Activated CD8-positive, alpha-beta T cell treated with anti-CD3 and anti-CD28 coated beads for 36 hours (primary cell): ENCODE measurements at regions not wholly inside any gene's neighbourhood (a gene's known extent, or its start where the extent isn't known, plus 50 kb on each side); places are given as distances from the start of the nearest gene placed in this dataset.

Experiments used
- ATAC-seq: fragments of 200-7000 bp; cut with Tn5 transposase; one replicate; pipeline ENCODE4 v1.10.0; 2021; ENCODE audit warnings: mild to moderate bottlenecking, moderate library complexity
- CTCF ChIA-PET: fragments of 350-600 bp; sonication (Branson Sonifier 250); formaldehyde crosslinking; loops from one replicate; lab custom pipeline; 2021; ENCODE audit warnings: antibody characterized with exemption; lab: Charles Lee
- POLR2A ChIA-PET: fragments of 350-600 bp; sonication (Branson Sonifier 250); formaldehyde crosslinking; loops from one replicate; lab custom pipeline; 2021; ENCODE audit warnings: antibody characterized with exemption; lab: Charles Lee
- DNase-seq: peaks from one replicate; pipeline ENCODE4 v3.0.0-alpha.2; 2020
- H3K27ac Mint-ChIP-seq: one replicate; pipeline ENCODE4 v1.8.0; 2021; ENCODE audit warnings: mild to moderate bottlenecking, mixed read lengths
- H3K27me3 Mint-ChIP-seq: one replicate; pipeline ENCODE4 v1.8.0; 2021; ENCODE audit warnings: mixed read lengths
- H3K36me3 Mint-ChIP-seq: one replicate; pipeline ENCODE4 v1.8.0; 2021; ENCODE audit warnings: low read depth, mixed read lengths
- H3K4me1 Mint-ChIP-seq: one replicate; pipeline ENCODE4 v1.8.0; 2021; ENCODE audit warnings: low read depth, mixed read lengths
- H3K4me3 Mint-ChIP-seq: one replicate; pipeline ENCODE4 v1.8.0; 2021; ENCODE audit warnings: mild to moderate bottlenecking, moderate library complexity, mixed read lengths
- H3K9me3 Mint-ChIP-seq: one replicate; pipeline ENCODE4 v1.8.0; 2021; ENCODE audit warnings: mixed read lengths
- intact Hi-C: fragments of 100-400 bp; cut with micrococcal nuclease; formaldehyde crosslinking; loops from one replicate; pipeline ENCODE4 v1.10.0; 2022
- TF ChIP-seq, protein P1 (sequence below): fragments of 200-600 bp; IDR thresholded peaks from one replicate; pipeline ENCODE4 v1.8.0; 2022; ENCODE audit warnings: antibody characterized with exemption, mild to moderate bottlenecking

DNA sequence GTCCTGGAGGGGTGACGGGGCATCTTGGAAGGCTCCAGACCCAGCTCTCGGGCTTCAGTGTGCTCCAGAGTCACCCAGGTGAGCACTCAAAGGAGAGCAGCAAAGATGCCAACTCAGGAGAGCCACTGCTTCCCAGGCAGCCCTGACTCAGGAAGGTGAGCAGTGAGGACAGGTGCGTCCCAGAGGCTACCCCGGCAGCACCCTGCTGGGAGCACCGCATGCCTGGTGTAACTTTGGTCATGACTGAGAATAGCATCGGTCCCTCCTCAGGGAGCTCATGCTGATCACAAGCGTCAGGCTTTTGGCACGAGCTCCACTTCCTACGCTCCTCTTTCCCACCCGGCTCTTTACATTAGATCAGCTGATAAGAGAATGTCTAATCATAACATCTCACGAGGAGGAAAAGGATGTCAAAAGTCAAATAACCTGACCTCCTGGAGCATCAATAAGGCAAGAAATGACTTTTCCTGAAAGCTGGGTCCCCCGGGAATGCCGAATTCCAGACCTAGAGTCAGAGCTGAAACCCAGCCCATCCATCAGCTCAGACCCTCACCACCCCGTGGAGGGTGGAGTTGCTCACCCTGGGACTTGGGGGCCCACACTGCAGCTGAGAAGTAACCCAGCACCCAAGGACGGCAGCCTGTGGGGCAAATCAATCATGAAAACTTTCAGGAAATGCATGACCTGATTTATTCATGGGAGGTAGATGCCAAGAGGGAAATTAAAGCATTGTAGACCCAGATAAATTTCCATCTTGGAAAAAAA, 248.8 kb downstream of the ACKR3 start:
- Mint-ChIP-seq H3K27ac (no peak overlapping the region), H3K36me3 (no peaks in the 10 kb centered on the region), H3K4me3 (no peak overlapping the region), H3K4me1 (no peaks in the 10 kb centered on the region), H3K9me3 (peaks cover 3% of the 10 kb centered on the region), H3K27me3 (peaks cover 1% of the 10 kb centered on the region)
- TF ChIP-seq, protein P1, sequence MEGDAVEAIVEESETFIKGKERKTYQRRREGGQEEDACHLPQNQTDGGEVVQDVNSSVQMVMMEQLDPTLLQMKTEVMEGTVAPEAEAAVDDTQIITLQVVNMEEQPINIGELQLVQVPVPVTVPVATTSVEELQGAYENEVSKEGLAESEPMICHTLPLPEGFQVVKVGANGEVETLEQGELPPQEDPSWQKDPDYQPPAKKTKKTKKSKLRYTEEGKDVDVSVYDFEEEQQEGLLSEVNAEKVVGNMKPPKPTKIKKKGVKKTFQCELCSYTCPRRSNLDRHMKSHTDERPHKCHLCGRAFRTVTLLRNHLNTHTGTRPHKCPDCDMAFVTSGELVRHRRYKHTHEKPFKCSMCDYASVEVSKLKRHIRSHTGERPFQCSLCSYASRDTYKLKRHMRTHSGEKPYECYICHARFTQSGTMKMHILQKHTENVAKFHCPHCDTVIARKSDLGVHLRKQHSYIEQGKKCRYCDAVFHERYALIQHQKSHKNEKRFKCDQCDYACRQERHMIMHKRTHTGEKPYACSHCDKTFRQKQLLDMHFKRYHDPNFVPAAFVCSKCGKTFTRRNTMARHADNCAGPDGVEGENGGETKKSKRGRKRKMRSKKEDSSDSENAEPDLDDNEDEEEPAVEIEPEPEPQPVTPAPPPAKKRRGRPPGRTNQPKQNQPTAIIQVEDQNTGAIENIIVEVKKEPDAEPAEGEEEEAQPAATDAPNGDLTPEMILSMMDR, result no peak
- DNase-seq (no peak), ATAC-seq (no peak)
- intact Hi-C loops, result no loop called here
- ChIA-PET POLR2A (no interaction called here), CTCF (no interaction called here)

DNA sequence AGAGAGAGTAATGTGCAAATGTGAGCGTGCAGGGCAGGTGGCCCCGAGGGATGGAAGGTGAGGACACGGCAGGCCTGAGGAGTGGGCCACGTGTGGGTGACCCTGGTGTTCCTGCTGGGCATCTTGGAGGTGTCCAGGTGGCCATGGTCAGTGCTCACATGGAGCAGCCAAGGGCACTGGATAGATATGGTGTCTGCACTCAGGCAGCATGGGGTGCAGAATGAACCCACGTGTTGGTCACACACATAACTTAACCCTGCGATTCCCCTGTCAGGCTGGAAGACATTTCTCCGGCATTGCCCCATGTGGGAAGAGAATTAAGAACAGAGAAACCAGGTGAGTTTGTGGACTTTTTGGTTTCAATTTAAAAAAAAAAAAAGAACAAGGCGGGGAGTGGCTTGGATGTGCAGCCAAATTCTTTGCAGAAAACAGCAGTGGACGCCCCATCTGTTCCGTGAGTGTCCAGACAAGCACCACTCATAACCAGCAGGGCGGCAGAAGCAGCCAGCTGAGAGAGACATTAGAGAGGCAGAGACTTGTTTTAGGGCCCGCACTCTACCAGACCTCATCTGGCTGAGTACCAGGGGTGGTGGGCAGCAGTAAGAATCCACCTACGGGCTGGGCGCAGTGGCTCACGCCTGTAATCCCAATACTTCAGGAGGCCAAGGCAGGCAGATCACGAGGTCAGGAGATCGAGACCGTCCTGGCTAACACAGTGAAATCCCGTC, 249.8 kb downstream of the ACKR3 start:
- H3K27me3 Mint-ChIP-seq, result peaks cover 1% of the 10 kb centered on the region
- peaks cover 3% of the 10 kb centered on the region for H3K9me3 Mint-ChIP-seq
- POLR2A ChIA-PET, result no interaction called here
- TF ChIP-seq, protein P1, result no peak
- no peak overlapping the region for H3K4me3 Mint-ChIP-seq
- no peaks in the 10 kb centered on the region for H3K4me1 Mint-ChIP-seq
- DNase-seq (no peak), ATAC-seq (no peak)
- intact Hi-C loops, result no loop called here
- H3K27ac Mint-ChIP-seq, result no peak overlapping the region
- CTCF ChIA-PET, result no interaction called here
- H3K36me3 Mint-ChIP-seq, result no peaks in the 10 kb centered on the region

DNA sequence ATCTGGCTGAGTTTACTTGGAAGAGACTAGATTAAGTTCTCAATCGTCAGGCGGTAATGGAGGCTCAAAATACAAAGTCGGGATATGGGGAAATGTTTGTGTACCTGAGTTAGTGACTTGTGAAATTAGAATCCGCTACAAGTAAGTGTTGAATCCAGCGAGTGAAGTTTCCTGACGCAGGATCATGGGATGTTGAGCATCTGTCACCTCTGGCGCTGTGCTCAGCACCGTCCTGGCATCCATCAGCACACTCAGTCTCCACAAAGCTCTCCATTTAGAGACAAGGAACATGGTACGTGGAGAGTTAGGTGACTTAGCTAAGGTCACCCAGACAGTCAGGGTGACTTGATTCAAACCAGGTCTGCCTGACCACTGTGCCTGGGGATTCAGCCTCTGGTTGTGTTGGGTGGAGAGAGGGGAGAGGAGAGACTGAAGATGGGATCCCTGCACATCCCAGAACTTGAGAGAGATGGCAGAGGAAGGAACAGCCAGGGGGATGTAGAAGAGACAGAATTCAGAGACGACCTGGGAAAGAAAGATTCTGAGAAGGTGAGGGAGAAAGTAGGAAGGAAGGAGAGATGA, 251.2 kb downstream of the ACKR3 start:
- Mint-ChIP-seq H3K27ac (no peak overlapping the region), H3K36me3 (no peaks in the 10 kb centered on the region), H3K4me3 (no peak overlapping the region), H3K9me3 (peaks cover 3% of the 10 kb centered on the region), H3K4me1 (no peaks in the 10 kb centered on the region), H3K27me3 (peaks cover 1% of the 10 kb centered on the region)
- no peak for DNase-seq
- no peak for ATAC-seq
- ChIA-PET POLR2A (no interaction called here), CTCF (no interaction called here)
- intact Hi-C loops, result no loop called here
- TF ChIP-seq, protein P1, result no peak

DNA sequence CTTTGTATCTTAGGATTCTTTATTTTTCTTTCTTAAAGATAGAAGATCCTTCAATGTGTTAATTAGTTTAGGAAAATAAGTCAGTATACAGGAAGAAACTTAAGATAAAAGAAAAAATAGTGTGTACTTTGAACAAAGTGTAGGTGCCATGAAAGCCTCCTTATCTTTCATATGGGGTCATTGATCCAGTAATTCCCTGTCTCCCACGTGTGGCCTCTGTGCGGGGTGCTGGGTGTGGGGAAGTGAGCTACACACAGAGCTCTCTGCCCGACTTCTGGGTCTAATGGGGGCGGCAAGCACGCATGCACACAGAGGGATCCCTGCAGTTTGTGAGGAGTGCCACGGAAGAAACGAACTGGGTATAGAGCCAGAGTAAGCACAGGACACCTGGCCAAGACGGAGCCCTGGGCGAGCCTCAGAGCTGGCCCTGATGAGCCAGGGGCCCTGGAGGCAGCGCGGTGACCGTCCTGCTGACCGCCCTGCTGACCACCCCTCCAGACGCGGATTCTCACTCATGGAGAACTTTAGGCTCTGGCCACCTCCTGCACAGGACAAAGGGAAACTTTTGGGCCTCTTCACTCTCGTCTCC, 253.5 kb downstream of the ACKR3 start:
- POLR2A ChIA-PET, result no interaction called here
- CTCF ChIA-PET, result no interaction called here
- no peak for ATAC-seq
- no peak overlapping the region for H3K4me3 Mint-ChIP-seq
- peaks cover 3% of the 10 kb centered on the region for H3K9me3 Mint-ChIP-seq
- no peak overlapping the region for H3K27ac Mint-ChIP-seq
- TF ChIP-seq, protein P1, result no peak
- intact Hi-C loops, result no loop called here
- no peaks in the 10 kb centered on the region for H3K4me1 Mint-ChIP-seq
- DNase-seq, result no peak
- H3K36me3 Mint-ChIP-seq, result no peaks in the 10 kb centered on the region
- H3K27me3 Mint-ChIP-seq, result peaks cover 1% of the 10 kb centered on the region

DNA sequence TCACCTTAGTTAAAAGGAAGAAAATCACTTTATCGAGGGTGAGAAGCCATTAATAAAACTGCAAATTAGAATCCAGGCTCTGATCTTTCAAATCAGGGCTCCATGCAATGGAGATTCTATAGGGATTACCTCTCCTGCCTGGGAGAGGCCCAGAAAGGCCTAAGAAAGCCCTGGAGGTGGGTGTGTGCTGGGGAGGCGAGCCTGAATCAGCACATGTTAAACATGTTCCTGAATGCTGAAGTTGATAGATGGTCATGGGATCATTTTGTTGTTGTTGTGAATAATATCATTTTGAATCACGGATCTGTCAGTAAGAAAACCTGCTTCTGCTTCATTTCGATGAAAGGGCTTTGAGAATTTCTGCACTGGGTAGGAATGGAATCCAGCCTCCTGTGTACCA, 254.3 kb downstream of the ACKR3 start:
- no peaks in the 10 kb centered on the region for H3K36me3 Mint-ChIP-seq
- ChIA-PET POLR2A (no interaction called here), CTCF (no interaction called here)
- TF ChIP-seq, protein P1, result no peak
- intact Hi-C loops, result no loop called here
- no peak overlapping the region for H3K4me3 Mint-ChIP-seq
- H3K9me3 Mint-ChIP-seq, result peaks cover 3% of the 10 kb centered on the region
- no peaks in the 10 kb centered on the region for H3K4me1 Mint-ChIP-seq
- ATAC-seq (no peak), DNase-seq (no peak)
- peaks cover 1% of the 10 kb centered on the region for H3K27me3 Mint-ChIP-seq
- no peak overlapping the region for H3K27ac Mint-ChIP-seq
